ENCODE measurements at regions not wholly inside any gene's neighbourhood (a gene's known extent, or its start where the extent isn't known, plus 50 kb on each side); places are given as distances from the start of the nearest gene placed in this dataset.

DNA sequence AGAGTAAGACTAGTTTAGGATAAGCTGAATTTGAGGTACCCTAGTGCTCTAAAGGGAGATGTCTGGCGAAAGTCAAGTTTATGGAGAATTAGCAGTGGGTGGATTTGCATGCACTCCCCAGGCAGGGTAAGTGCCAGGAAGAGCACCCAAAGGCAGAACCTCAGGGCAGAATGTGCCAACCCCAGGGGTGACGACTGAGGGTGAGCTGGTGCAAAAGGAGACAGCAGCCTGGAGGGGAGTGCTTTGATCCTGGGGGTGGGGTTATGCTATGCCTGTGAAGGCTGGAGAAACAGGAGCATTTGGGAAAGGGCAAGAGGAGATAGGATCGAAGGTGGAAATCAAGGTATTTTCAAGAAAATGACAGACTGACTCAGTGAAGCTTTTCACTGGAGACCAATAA, 208.5 kb upstream of the PDE10A start:
- H3K4me1 Mint-ChIP-seq: no peaks in the 10 kb centered on the region
- H2AFZ ChIP-seq (ENCODE audit: insufficient read depth, low read depth, low read length, poor library complexity, severe bottlenecking): no peak overlapping the region
- ATAC-seq (ENCODE audit: low read depth) (no peak), DNase-seq (no peak)
- no peaks in the 10 kb centered on the region for H3K36me3 ChIP-seq (replicated peaks in 1 of 2; ENCODE audit: control extremely low read depth in 1 of 2, control insufficient read depth in 1 of 2, extremely low read depth in 1 of 2, insufficient read depth in 2 of 2, low read length in 1 of 2)
- H3K79me2 ChIP-seq (ENCODE audit: control insufficient read depth, insufficient read depth, low read length): no peaks in the 10 kb centered on the region
- H3K9me3 ChIP-seq (ENCODE audit: control extremely low read depth in 1 of 3, control insufficient read depth in 2 of 3, insufficient read depth in 1 of 3, low read length in 2 of 3): peaks cover 0 to 2% (median 0%) of the 10 kb centered on the region in 3 donors
- no peak overlapping the region for H3K27ac Mint-ChIP-seq
- POLR2A ChIA-PET: no interaction called here
- H3K27ac ChIP-seq (ENCODE audit: low read length in 2 of 2): no peak overlapping the region
- peaks cover 17% of the 10 kb centered on the region for H3K27me3 Mint-ChIP-seq
- H3K4me1 ChIP-seq (ENCODE audit: control insufficient read depth in 2 of 2, insufficient read depth in 2 of 2, low read length in 2 of 2): no peaks in the 10 kb centered on the region
- H3K4me3 Mint-ChIP-seq: no peak overlapping the region
- H3K4me3 ChIP-seq (ENCODE audit: control extremely low read depth in 1 of 5, extremely low read depth in 1 of 5, insufficient read depth in 1 of 5, low read depth in 2 of 5, low read length in 4 of 5): no peak overlapping the region
- H4K20me1 ChIP-seq (ENCODE audit: control insufficient read depth, insufficient read depth, low read length, poor library complexity, severe bottlenecking): no peaks in the 10 kb centered on the region
- intact Hi-C loops (cut with micrococcal nuclease): no loop called here
- no peak overlapping the region for H3K4me2 ChIP-seq (replicated peaks; ENCODE audit: low read depth, low read length, poor library complexity, severe bottlenecking)
- peaks cover 11% of the 10 kb centered on the region for H3K9me3 Mint-ChIP-seq (ENCODE audit: insufficient read depth)
- CTCF ChIA-PET: interaction anchor here (0.8 kb wide), 1 partner anchor 13 kb away, joined by 3 read pairs; no protein-coding TSS in a partner anchor
- H3K27me3 ChIP-seq (replicated peaks in 1 of 4; ENCODE audit: control extremely low read depth in 1 of 4, control insufficient read depth in 3 of 4, insufficient read depth in 4 of 4, low read length in 3 of 4): no peaks in the 10 kb centered on the region
- no peak for TF ChIP-seq CTCF (IDR thresholded peaks at IDR 0.05)
- TF ChIP-seq EZH2 (IDR thresholded peaks at IDR 0.05; ENCODE audit: borderline replicate concordance, insufficient read depth, low read depth, low read length, poor library complexity, severe bottlenecking): no peak
- H3K9ac ChIP-seq (ENCODE audit: low read length): no peak overlapping the region
- WGBS (ENCODE audit: insufficient coverage): 87% methylated on average over 3 of the region's 3 CpGs

DNA sequence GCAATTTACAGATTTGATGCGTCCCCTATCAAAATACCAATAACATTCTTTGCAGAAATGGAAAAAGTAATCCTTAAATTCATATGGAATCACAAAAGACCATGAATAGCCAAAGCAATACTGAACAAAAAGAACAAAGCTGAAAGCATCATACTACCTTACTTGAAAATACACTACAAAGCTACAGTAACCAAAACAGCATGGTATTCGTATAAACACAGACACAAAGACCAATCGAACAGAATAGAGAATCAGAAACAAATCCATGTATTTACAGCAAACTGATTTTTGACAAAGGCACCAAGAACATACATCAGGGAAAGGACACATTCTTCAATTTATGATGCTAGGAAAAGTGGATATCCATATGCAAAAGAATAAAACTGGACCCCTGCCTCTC, 206.5 kb upstream of the PDE10A start:
- no peak for ATAC-seq (ENCODE audit: low read depth)
- Mint-ChIP-seq H3K4me1 (no peaks in the 10 kb centered on the region), H3K4me3 (no peak overlapping the region)

More for the DNA sequence above, 206.5 kb upstream of the PDE10A start:
- peaks cover 13% of the 10 kb centered on the region for H3K9me3 Mint-ChIP-seq (ENCODE audit: insufficient read depth)
- TF ChIP-seq EZH2 (IDR thresholded peaks at IDR 0.05; ENCODE audit: borderline replicate concordance, insufficient read depth, low read depth, low read length, poor library complexity, severe bottlenecking): no peak
- TF ChIP-seq CTCF (IDR thresholded peaks at IDR 0.05): no peak
- H3K27me3 Mint-ChIP-seq: peaks cover 9% of the 10 kb centered on the region
- H3K9ac ChIP-seq (ENCODE audit: low read length): no peak overlapping the region
- H4K20me1 ChIP-seq (ENCODE audit: control insufficient read depth, insufficient read depth, low read length, poor library complexity, severe bottlenecking): no peaks in the 10 kb centered on the region
- H2AFZ ChIP-seq (ENCODE audit: insufficient read depth, low read depth, low read length, poor library complexity, severe bottlenecking): no peak overlapping the region
- CTCF ChIA-PET: interaction anchor here (1.1 kb wide), 1 partner anchor 15 kb away, joined by 4 read pairs; no protein-coding TSS in a partner anchor
- no peak overlapping the region for H3K4me3 ChIP-seq (ENCODE audit: control extremely low read depth in 1 of 5, extremely low read depth in 1 of 5, insufficient read depth in 1 of 5, low read depth in 2 of 5, low read length in 4 of 5)
- H3K27ac ChIP-seq (ENCODE audit: low read length in 2 of 2): no peak overlapping the region
- peaks cover 0 to 3% (median 2%) of the 10 kb centered on the region in 3 donors for H3K9me3 ChIP-seq (ENCODE audit: control extremely low read depth in 1 of 3, control insufficient read depth in 2 of 3, insufficient read depth in 1 of 3, low read length in 2 of 3)
- H3K4me1 ChIP-seq (ENCODE audit: control insufficient read depth in 2 of 2, insufficient read depth in 2 of 2, low read length in 2 of 2): no peaks in the 10 kb centered on the region
- H3K27ac Mint-ChIP-seq: no peak overlapping the region
- POLR2A ChIA-PET: no interaction called here
- no peaks in the 10 kb centered on the region for H3K27me3 ChIP-seq (replicated peaks in 1 of 4; ENCODE audit: control extremely low read depth in 1 of 4, control insufficient read depth in 3 of 4, insufficient read depth in 4 of 4, low read length in 3 of 4)
- no peaks in the 10 kb centered on the region for H3K36me3 ChIP-seq (replicated peaks in 1 of 2; ENCODE audit: control extremely low read depth in 1 of 2, control insufficient read depth in 1 of 2, extremely low read depth in 1 of 2, insufficient read depth in 2 of 2, low read length in 1 of 2)
- no peaks in the 10 kb centered on the region for H3K79me2 ChIP-seq (ENCODE audit: control insufficient read depth, insufficient read depth, low read length)
- DNase-seq: no peak
- H3K4me2 ChIP-seq (replicated peaks; ENCODE audit: low read depth, low read length, poor library complexity, severe bottlenecking): no peak overlapping the region
- 100% methylated on average over 2 of the region's 3 CpGs for WGBS (ENCODE audit: insufficient coverage)
- intact Hi-C loops (cut with micrococcal nuclease): no loop called here

Data from B cell (primary cell).